GM12892 (cell line): ENCODE measurements at regions not wholly inside any gene's neighbourhood (a gene's known extent, or its start where the extent isn't known, plus 50 kb on each side); places are given as distances from the start of the nearest gene placed in this dataset.

Source experiments
- POLR2A ChIP-seq: IDR thresholded peaks from 2 replicates; pipeline ENCODE4 v1.6.1; 2011; ENCODE audit warnings: low read depth, low read length, control low read depth
- POLR2AphosphoS5 ChIP-seq: IDR thresholded peaks from 2 replicates; pipeline ENCODE4 v1.6.1; 2011; ENCODE audit warnings: low read depth, low read length, control low read depth
- TAF1 ChIP-seq: IDR thresholded peaks from 2 replicates; pipeline ENCODE4 v1.6.1; 2011; ENCODE audit warnings: low read depth, mild to moderate bottlenecking, control low read depth, low read length, borderline replicate concordance

DNA sequence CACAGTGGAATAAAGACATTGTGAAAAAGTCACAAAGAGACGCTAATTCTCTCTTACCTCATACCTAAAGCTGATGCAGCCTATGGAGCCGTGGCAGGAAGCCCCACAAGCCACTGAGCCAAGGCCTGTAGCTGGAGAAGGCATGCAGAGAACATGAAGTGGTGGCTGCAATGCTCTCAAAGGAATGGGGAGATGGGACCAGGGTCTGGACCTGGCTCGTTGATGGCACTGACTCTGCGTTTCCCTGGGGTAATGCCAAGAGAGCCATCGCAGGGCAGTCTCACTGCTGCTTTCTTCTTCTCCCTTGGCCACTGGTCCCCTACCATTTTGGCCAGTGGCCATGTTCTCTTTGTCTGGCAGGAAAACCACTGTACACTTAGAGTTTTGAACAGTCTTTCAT, 329.9 kb upstream of the ZMIZ1 start:
- TF ChIP-seq POLR2A (no peak), TAF1 (no peak), POLR2AphosphoS5 (no peak)
